Right lung (tissue), 2 donors: ENCODE measurements at regions not wholly inside any gene's neighbourhood (a gene's known extent, or its start where the extent isn't known, plus 50 kb on each side); places are given as distances from the start of the nearest gene placed in this dataset.

ENCODE experiments used
- DNase-seq, 2 donors: peaks; one replicate each; pipeline ENCODE4 v3.0.0-alpha.2; 2013

- DNase-seq = no peak
Measured at GRCh38 chrX:108833993-108834392, 97.6 kb upstream of the IRS4 start.

- DNase-seq = no peak
Measured at GRCh38 chrX:108811891-108812290, 75.5 kb upstream of the IRS4 start.

GRCh38 chrX:108795240-108795639 is 58.9 kb upstream of the IRS4 start:
- DNase-seq = no peak
